NCI-H526 treated with DMSO at 0.1 percent for 48 hours (cell line): ENCODE measurements at regions not wholly inside any gene's neighbourhood (a gene's known extent, or its start where the extent isn't known, plus 50 kb on each side); places are given as distances from the start of the nearest gene placed in this dataset.

Experiments used
- DNase-seq: peaks from one replicate; lab custom pipeline; 2025; lab: John Stamatoyannopoulos, UW

- DNase-seq: no peak
Observed at GRCh38 chr5:8322484-8322883, 453.5 kb downstream of the MTRR start.

GRCh38 chr5:8327016-8327415 lies 458.1 kb downstream of the MTRR start:
- DNase-seq: peak; percentile 62

DNA sequence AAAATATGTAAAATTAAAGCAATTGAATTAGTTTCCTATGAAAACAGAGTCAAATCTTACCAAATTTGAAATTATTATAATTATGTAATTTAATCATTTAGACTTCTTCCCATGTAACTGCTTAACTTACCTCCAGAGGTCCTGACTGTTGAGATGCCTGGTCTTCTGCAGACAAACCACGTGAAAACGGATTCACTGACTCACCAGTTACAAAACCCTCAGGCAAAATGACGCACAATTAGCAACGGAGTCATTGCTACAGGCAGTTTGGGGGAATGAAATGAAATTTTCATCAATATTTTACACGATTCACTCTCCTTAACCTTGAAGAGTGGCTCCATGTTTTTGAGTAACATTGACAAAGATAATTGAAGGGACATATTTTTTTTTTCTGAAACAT lies 460.8 kb downstream of the MTRR start:
- no peak for DNase-seq

- no peak for DNase-seq
Observed at GRCh38 chr5:8332666-8333445, 463.9 kb downstream of the MTRR start.

- no peak for DNase-seq
Observed at GRCh38 chr5:8333485-8333884, 464.5 kb downstream of the MTRR start.

GRCh38 chr5:8333977-8334376 lies 465.0 kb downstream of the MTRR start:
- no peak for DNase-seq

GRCh38 chr5:8340261-8340660 lies 471.3 kb downstream of the MTRR start:
- DNase-seq: no peak

- DNase-seq: peak; percentile 16
Observed at GRCh38 chr5:8340739-8341344, 471.9 kb downstream of the MTRR start.

- DNase-seq: no peak
Observed at GRCh38 chr5:8341406-8341805, 472.5 kb downstream of the MTRR start.

DNA sequence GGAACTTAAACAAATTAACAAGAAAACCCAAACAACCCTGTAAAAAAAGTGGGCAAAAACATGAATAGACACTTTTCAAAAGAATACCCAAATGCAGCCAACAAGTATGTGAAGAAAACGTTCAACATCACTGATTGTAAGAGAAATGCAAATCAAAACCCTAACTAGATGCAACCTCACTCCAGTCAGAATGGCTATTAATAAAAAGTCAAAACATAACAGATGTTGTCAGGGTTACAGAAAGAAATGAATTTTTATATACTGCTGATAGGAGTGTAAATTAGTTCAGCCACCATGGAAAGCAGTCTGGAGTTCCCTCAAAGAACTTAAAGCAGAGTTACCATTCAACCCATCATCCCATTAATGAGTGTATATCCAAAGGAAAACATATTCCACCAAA lies 479.0 kb downstream of the MTRR start:
- DNase-seq: no peak

- DNase-seq: no peak
Observed at GRCh38 chr5:8349855-8350254, 480.9 kb downstream of the MTRR start.

GRCh38 chr5:8350644-8351339 lies 481.8 kb downstream of the MTRR start:
- no peak for DNase-seq

DNA sequence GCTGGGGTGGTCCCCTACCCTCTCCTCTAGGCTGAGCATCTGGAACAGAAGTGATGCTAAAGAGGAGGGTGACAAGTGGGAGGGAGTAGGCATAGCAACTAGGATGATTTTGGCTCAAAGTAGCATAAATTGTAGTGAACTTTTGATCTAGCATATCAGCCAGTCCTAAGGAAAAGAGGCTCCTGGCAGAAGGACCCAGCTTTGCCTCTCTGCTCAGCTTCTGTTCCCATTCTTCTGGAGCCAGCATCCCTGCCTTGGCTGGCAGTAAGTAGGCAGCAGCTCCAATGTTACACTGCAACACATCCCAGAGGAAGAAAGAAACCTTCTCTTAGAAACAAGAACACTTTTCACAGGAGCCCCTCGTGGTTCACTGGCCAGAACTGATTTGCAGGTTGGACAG lies 487.0 kb downstream of the MTRR start:
- no peak for DNase-seq

- no peak for DNase-seq
Observed at GRCh38 chr5:8360012-8360411, 491.1 kb downstream of the MTRR start.

- no peak for DNase-seq
Observed at GRCh38 chr5:8362495-8362894, 493.5 kb downstream of the MTRR start.

GRCh38 chr5:8363138-8363537 lies 494.2 kb downstream of the MTRR start:
- DNase-seq: no peak

DNA sequence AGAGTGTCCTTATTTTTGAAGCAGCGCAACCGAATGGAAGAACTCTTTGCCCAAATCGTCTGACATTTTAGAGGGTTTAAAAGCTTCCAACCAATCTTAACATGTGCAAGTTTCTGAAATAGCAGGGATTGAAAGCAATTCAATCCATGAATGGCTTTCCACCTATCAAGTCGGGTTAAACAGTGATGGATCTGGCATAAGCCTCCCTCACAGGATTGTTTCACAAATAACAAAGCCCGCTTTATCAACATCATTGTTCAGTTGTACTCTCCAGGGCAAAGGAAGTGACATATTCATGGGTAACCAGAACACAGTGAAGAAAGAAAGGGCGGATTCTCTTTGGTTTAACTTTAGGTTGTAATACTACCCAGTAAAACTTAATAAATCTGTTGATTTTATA lies 497.3 kb downstream of the MTRR start:
- no peak for DNase-seq

DNA sequence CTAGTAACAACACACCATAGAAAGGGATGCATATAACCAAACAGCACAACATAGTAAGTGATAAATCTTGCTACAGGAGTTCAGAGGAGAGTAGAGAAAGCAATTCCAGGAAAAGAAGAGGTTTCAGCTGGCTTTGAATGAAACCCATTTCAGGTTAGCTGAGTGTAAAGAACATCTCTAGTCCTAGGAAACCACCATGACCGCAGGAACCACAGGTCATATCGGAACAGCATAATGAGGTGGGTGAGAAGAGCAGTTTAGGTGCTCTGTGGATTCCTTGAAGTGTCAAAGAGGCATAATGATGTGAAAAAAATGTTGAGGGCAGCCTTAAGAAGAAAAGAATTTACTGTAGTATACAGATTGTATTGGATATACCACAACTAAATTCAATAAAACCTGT lies 507.5 kb downstream of the MTRR start:
- DNase-seq: no peak

DNA sequence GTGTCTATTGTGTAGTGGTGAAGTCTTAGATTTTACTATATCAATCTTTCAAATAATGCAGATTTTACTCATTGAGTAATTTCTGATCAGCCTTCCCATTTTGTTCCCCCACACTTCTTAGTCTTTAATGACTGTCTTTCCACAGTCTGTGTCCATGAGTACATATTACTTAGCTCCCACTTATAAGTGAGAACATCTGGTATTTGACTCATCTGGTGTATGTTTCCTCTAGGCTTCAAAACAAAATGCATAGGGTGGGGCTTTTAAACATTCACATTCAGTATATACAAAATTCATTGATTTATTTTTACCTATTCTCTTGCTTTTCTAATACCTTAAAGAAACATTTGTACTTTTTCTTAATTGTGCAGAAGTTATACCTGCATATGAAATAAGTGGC lies 513.0 kb downstream of the MTRR start:
- DNase-seq: no peak

DNA sequence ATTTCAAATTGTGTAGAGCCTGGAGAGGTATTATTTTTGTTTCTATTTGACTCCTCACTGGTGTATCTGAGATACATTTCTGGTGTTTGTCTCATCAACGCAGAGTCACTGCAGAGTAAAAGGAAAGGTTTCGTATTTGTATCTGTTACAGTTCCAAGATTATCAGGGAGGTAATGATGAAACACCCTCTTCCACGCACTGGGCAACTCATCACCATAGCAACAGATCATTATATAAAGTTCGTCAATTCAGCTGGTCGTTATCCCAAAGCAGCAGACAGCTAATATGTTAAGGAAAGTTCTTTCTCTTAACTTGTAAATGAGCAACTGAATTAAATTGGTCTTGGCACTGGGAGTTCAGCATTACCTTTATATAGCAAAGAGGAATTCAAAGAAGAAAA lies 513.5 kb downstream of the MTRR start:
- no peak for DNase-seq

DNA sequence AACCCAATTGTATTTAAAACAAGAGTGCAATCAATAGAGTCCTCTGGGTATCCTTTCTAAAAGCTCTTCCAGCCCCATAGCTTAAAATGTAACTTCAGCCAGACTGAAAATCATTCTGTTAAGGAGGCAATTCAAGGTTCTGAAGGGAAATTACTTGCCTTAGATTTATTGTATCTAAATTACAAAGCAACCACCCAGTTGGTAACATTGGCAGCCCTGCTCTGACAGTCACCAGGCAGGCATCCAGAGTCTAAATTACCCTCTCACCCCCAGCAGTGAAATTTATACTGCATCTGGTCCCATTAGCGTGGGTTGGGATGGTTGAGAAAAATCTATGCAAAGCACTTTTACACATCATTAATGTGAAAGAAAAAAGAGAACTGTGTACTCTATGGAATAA lies 514.7 kb downstream of the MTRR start:
- no peak for DNase-seq

- DNase-seq: no peak
Observed at GRCh38 chr5:8386719-8387288, 517.9 kb downstream of the MTRR start.

- DNase-seq: no peak
Observed at GRCh38 chr5:8391911-8392310, 523.0 kb downstream of the MTRR start.
